ENCODE measurements at regions not wholly inside any gene's neighbourhood (a gene's known extent, or its start where the extent isn't known, plus 50 kb on each side); places are given as distances from the start of the nearest gene placed in this dataset.

DNA sequence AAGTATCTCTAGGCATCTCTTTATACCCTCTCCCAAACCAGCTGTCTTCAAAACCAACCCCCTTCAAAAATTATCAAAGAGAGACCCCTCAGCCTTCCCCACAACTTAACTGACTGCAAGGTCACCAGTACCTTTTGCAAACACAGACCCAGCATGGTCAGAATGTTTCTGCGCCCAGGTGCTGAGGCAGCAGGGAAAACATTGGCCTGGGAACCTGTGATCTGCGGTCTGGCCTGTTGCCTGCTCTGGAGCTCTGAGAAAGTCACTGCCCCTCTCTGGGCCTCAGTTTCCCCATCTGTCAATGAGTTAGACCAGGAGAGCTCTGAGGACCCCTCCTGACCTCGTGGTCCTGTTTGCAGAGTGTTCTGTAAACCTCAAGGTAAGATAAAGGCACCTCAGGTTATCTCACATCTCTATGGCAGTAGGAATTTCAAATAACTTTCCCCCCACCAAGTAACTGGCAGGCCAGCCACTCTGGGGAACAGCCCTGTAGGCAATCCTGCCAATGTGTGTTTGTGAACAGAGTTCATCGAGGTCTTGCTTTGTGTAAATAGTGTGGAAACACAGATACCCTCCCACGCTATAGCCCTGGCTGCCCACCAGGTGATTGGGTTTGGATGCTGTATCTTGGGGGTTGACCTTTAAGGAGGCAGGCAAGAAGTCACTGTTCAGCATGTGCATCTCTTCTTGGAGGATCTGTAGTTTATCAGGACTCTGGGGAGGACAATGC is 50.0 kb upstream of the SMAD6 start:
- TF ChIP-seq GATA2 (IDR thresholded peaks at IDR 0.05; ENCODE audit: low read depth, low read length) (no peak), GATA3 (IDR thresholded peaks at IDR 0.05; ENCODE audit: low read depth, low read length) (no peak)

All from SH-SY5Y (cell line).